Small intestine (tissue), 7 donors: ENCODE measurements at regions not wholly inside any gene's neighbourhood (a gene's known extent, or its start where the extent isn't known, plus 50 kb on each side); places are given as distances from the start of the nearest gene placed in this dataset.
A peak's percentile ranks its signal among the peaks of the same experiment; 100 is the strongest.

Experiments
- DNase-seq, 2 donors: peaks; one replicate each; pipeline versions ENCODE4 v3.0.0 to v3.0.0-alpha.2; 2013
- FAIRE-seq: peaks from 2 replicates; lab custom pipeline; 2012; peaks lifted over from hg19 to GRCh38; lab: Jason Lieb, UNC
- H3K27ac ChIP-seq, 3 donors: one replicate each; pipeline ENCODE4 v1.5.1; 2013; ENCODE audit warnings: low read length in 2 of 3, mild to moderate bottlenecking in 2 of 3, control low read depth in 1 of 3, inconsistent platforms in 1 of 3, low read depth in 1 of 3, moderate library complexity in 1 of 3
- H3K27me3 ChIP-seq, 3 donors: one replicate each; pipeline ENCODE4 v1.6.1; 2013; ENCODE audit warnings: low read length in 3 of 3, inconsistent platforms in 1 of 3; ENCODE audit not compliant: control insufficient read depth in 3 of 3, insufficient read depth in 3 of 3
- H3K36me3 ChIP-seq, 3 donors: one replicate each; pipeline ENCODE4 v1.6.1; 2013; ENCODE audit warnings: low read length in 3 of 3, inconsistent platforms in 1 of 3, low read depth in 1 of 3, mild to moderate bottlenecking in 1 of 3, moderate library complexity in 1 of 3; ENCODE audit not compliant: control insufficient read depth in 3 of 3, insufficient read depth in 2 of 3
- H3K4me1 ChIP-seq, 3 donors: one replicate each; pipeline ENCODE4 v1.6.1; 2013; ENCODE audit warnings: low read length in 2 of 3, inconsistent platforms in 1 of 3, low read depth in 1 of 3, mild to moderate bottlenecking in 1 of 3, moderate library complexity in 1 of 3; ENCODE audit not compliant: control insufficient read depth in 3 of 3, insufficient read depth in 2 of 3
- H3K4me3 ChIP-seq, 3 donors: one replicate each; pipeline ENCODE4 v1.5.1; 2013; ENCODE audit warnings: low read length in 3 of 3, control low read depth in 1 of 3, inconsistent platforms in 1 of 3, low read depth in 1 of 3, mild to moderate bottlenecking in 1 of 3, moderate library complexity in 1 of 3
- H3K9me3 ChIP-seq, 2 donors: one replicate each; pipeline ENCODE4 v1.6.1; 2013; ENCODE audit warnings: low read depth in 1 of 2, low read length in 1 of 2; ENCODE audit not compliant: control insufficient read depth in 2 of 2, insufficient read depth in 1 of 2
- WGBS, 3 donors: extraction: QIAGEN DNeasy Blood & Tissue Kit; methylation state at CpG; one replicate each; pipeline ENCODE4 v1.1.7; 2013; 5-methylcytosine and 5-hydroxymethylcytosine counted together
- donor health status: healthy with polysubstance abuse.
- donor health status: control.
- donor health status: control.
- donor health status: Bipolar disorder and iron deficiency.
- donor health status: healthy.

GRCh38 chr12:78753058-78753457 lies 111.5 kb upstream of the SYT1 start:
- FAIRE-seq (no peak), DNase-seq (no peak)
- Histone ChIP-seq H3K27ac (no peak overlapping the region), H3K9me3 (no peaks in the 10 kb centered on the region), H3K4me3 (no peak overlapping the region), H3K4me1 (no peaks in the 10 kb centered on the region), H3K36me3 (no peaks in the 10 kb centered on the region), H3K27me3 (no peaks in the 10 kb centered on the region)
- 95 to 98% (median 97%) methylated on average over 1 of the region's 1 CpG for WGBS, 3 donors

DNA sequence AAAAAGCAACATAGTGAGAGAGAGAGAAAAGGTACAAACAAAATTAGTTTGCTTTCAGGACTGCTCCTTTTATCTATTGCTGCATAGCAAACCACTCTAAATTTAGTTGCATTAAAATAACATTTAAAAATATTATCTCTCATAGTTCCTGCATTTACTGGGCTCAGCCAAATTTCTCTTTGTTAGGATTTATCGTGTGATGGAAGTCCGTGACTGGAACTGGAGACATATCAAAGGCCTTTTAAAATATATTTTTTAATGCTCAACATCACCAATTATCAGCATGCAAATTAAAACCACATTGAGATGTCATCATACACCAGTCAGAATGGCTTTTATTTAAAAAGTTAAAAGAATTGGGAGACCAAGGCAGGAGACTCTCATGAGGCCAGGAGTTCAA lies 107.6 kb upstream of the SYT1 start:
- Histone ChIP-seq H3K4me3 (no peak overlapping the region), H3K36me3 (no peaks in the 10 kb centered on the region), H3K27me3 (no peaks in the 10 kb centered on the region), H3K27ac (no peak overlapping the region), H3K4me1 (no peaks in the 10 kb centered on the region), H3K9me3 (no peaks in the 10 kb centered on the region)
- 82 to 89% (median 87%) methylated on average over 2 of the region's 2 CpGs for WGBS, 3 donors
- FAIRE-seq (no peak), DNase-seq (no peak)

DNA sequence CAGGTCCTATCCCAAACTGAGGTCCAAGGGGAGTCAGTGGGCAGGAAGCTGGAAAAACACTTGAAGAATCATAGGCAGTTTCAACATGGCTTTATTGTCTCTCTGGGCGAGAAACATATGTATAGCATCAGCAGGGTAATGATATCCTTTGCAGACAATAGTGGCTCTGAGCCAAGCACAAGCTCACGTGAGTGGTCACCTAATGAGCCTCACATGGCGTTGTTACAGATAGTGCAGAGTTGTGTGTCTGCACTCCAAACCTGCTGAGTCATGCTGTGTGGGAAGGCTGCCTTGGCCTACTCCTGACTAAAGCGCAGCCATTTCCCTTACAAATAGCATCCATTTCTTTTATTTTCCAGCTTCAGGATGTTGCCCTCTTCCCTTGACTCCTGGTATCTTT lies 105.2 kb upstream of the SYT1 start:
- Histone ChIP-seq H3K4me1 (no peaks in the 10 kb centered on the region), H3K9me3 (no peaks in the 10 kb centered on the region), H3K4me3 (no peak overlapping the region), H3K36me3 (no peaks in the 10 kb centered on the region), H3K27ac (no peak overlapping the region), H3K27me3 (no peaks in the 10 kb centered on the region)
- no peak for DNase-seq
- 47 to 63% (median 59%) methylated on average over 4 of the region's 4 CpGs for WGBS, 3 donors
- no peak for FAIRE-seq

GRCh38 chr12:78760906-78761305 lies 103.7 kb upstream of the SYT1 start:
- FAIRE-seq = no peak
- no peak for DNase-seq
- Histone ChIP-seq H3K36me3 (no peaks in the 10 kb centered on the region), H3K4me3 (no peak overlapping the region), H3K27ac (no peak overlapping the region), H3K4me1 (no peaks in the 10 kb centered on the region), H3K9me3 (no peaks in the 10 kb centered on the region), H3K27me3 (no peaks in the 10 kb centered on the region)
- 81 to 87% (median 84%) methylated on average over 5 of the region's 5 CpGs for WGBS, 3 donors

- no peak for DNase-seq
- H3K4me1 ChIP-seq = no peaks in the 10 kb centered on the region
- 69 to 84% (median 83%) methylated on average over 2 of the region's 2 CpGs for WGBS, 3 donors
- no peak overlapping the region for H3K27ac ChIP-seq
- FAIRE-seq = peak; percentile 39
- no peaks in the 10 kb centered on the region for H3K27me3 ChIP-seq
- no peaks in the 10 kb centered on the region for H3K9me3 ChIP-seq
- no peak overlapping the region for H3K4me3 ChIP-seq
- no peaks in the 10 kb centered on the region for H3K36me3 ChIP-seq
These were observed 99.7 kb upstream of the SYT1 start for GRCh38 chr12:78764913-78765312.

DNA sequence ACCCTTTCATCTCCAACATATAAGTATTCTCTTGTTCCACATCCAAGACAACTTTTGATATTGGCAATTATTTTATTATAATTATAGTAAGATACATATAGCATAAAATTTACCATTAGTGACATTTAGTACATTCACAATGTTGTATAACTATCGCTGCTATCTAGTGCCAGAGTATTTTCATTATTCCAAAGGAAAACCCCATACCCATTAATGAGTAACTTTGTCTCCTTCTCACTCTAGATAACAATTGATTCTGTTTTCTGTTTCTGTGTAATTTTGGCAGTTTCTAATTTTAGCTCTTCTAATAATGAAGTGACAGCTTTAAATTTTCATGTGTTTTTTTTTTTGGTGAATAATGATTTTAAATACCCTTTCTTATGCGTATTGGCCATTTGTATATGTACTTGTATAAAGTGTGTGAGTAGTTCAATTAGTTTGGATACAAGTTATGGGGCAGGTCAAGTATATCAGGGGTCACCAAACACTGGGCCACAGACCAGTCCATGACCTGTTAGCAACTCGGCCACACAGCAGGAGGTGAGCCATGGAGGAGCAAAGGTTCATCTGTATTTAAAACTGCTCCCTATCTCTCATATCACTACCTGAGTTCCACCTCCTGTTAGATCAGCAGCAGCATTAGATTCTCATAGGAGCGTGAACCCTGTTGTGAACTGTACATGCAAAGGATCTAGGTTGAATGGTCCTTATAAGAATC lies 97.2 kb upstream of the SYT1 start:
- Histone ChIP-seq H3K27me3 (no peaks in the 10 kb centered on the region), H3K9me3 (no peaks in the 10 kb centered on the region), H3K4me1 (no peaks in the 10 kb centered on the region), H3K27ac (no peak overlapping the region), H3K4me3 (no peak overlapping the region), H3K36me3 (no peaks in the 10 kb centered on the region)
- 52 to 72% (median 56%) methylated on average over 4 of the region's 4 CpGs for WGBS, 3 donors
- DNase-seq = no peak
- no peak for FAIRE-seq

DNA sequence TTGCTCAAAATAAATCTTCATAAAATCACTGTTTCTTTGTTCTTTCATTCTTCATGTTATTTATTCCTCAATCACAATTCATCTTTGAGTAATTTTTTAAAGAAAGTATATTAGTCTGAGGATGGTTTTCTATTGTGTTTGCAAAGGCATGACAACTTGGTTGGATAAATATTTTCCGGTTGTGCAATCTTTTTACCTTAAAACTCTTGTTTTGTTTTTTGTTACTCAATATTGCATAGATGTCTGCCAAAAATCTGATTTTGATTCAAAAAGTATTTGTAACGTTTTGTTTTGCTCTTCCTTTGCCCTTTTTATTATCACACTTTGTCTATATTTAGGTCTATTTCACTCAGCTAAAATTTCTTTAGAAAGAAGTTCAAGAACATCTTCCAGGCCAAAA lies 86.2 kb upstream of the SYT1 start:
- WGBS, 3 donors = 67 to 73% (median 70%) methylated on average over 2 of the region's 2 CpGs
- no peaks in the 10 kb centered on the region for H3K36me3 ChIP-seq
- no peak overlapping the region for H3K4me3 ChIP-seq
- FAIRE-seq = no peak
- H3K9me3 ChIP-seq = no peaks in the 10 kb centered on the region
- no peak overlapping the region for H3K27ac ChIP-seq
- H3K4me1 ChIP-seq = no peaks in the 10 kb centered on the region
- no peak for DNase-seq
- no peaks in the 10 kb centered on the region for H3K27me3 ChIP-seq

- H3K4me1 ChIP-seq = no peaks in the 10 kb centered on the region
- DNase-seq = no peak
- no peaks in the 10 kb centered on the region for H3K36me3 ChIP-seq
- H3K4me3 ChIP-seq = no peak overlapping the region
- no peak overlapping the region for H3K27ac ChIP-seq
- no peak for FAIRE-seq
- H3K9me3 ChIP-seq = no peaks in the 10 kb centered on the region
- no peaks in the 10 kb centered on the region for H3K27me3 ChIP-seq
These were observed 77.0 kb upstream of the SYT1 start for GRCh38 chr12:78787576-78787975.

DNA sequence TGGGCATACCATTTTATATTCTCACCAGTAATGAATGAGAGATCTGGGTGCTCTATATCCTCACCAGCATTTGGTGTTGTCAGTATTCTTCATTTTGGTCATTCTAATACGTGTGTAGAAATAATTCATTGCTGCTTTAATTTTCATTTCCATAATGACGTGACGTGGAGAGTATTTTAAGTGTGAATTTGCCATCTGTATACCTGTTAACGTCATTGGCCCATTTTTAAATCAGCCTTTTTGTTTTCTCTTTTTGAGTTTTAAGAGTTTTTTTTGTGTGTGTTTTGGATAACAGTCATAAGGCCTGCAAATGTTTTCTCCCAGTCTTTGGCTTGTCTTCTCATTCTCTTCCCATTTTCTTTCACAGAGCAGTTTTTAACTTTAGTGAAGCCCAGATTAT lies 74.4 kb upstream of the SYT1 start:
- DNase-seq = no peak
- Histone ChIP-seq H3K27me3 (no peaks in the 10 kb centered on the region), H3K27ac (no peak overlapping the region), H3K36me3 (no peaks in the 10 kb centered on the region), H3K4me1 (no peaks in the 10 kb centered on the region), H3K4me3 (no peak overlapping the region), H3K9me3 (no peaks in the 10 kb centered on the region)
- FAIRE-seq = no peak
- WGBS, 3 donors = 70 to 82% (median 71%) methylated on average over 4 of the region's 4 CpGs
